GM21360 (cell line): ENCODE measurements at regions not wholly inside any gene's neighbourhood (a gene's known extent, or its start where the extent isn't known, plus 50 kb on each side); places are given as distances from the start of the nearest gene placed in this dataset.
"Not testable (repeated sequence)": the region's sequence is repeated elsewhere in the genome, so short reads cannot be mapped to it uniquely, and the experiment has no call there.

ENCODE experiments used
- ATAC-seq: cut with Tn5 transposase; IDR thresholded peaks from one replicate; pipeline ENCODE4 v1.9.1; 2021; ENCODE audit warnings: mild to moderate bottlenecking, moderate library complexity; ENCODE audit not compliant: unreplicated experiment

- ATAC-seq: no peak
Measured at GRCh38 chr11:91091563-91091962, 868.7 kb upstream of the CHORDC1 start.

DNA sequence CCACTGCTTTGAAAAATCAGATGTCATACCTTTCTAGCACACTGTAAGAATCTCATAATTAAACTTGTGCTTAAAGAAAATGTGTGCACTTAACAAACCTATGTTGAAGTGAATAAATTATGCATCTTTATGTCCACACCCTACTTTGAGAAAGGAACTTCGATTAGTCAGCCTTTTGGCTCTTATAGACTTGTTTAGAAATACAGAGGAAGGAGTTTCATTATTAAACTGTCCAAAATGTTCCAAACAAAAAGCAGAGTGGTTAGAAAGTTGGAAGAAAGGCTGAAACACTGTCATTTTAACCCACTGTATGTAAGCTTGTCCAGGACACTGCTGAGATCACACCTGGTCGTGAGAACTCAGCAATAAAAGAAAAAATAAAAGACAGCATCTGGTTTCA is 863.2 kb upstream of the CHORDC1 start:
- no peak for ATAC-seq

GRCh38 chr11:91082255-91082654 is 859.4 kb upstream of the CHORDC1 start:
- ATAC-seq: no peak

DNA sequence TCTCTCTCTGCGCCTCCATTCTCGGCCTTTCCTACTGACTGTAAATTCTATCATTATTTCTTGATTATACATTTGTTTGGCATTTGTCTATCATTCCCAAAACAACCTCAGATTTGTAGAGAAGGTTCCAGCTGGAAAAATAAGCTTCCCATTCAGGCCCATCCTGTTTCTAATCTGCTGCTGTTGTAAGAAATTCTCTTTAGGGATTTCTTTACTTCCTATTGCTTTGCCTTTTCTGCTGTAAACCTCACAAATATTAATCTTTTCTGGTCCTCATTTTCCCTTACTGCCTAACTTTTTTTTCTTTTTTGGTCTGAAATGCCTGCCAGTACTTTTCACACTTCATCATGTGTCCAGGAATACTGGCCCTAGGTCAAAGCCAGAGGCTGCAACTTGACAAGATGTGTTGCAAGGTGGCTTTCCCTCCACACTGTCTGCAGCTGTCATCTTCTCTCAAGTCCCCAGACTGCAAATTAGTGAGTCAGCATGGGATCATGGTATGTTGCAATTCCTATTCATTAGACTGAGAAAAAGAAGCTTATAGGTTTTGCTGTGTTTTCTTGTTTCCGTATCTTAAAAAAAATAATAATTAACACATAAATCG is 858.7 kb upstream of the CHORDC1 start:
- no peak for ATAC-seq

DNA sequence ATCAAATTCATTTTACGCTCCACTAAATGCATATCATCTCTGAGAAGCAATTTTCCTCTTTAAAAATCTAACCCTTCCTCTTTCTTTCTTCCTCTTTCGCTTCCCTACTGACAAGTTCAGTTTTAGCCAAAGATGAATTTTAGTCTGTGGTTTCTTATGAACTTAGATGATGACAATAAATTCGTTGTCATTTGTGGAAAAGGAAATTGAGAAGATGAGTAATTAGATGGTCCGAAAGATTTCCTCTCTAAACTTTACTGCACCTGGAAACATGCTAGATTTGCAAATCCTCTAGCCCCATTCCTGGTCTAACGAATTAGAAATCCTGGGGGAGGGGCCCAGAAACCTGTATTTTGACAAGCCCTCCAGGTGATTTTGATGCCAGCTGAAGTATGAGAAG is 855.4 kb upstream of the CHORDC1 start:
- no peak for ATAC-seq

- no peak for ATAC-seq
Measured at GRCh38 chr11:91075032-91075695, 852.3 kb upstream of the CHORDC1 start.

DNA sequence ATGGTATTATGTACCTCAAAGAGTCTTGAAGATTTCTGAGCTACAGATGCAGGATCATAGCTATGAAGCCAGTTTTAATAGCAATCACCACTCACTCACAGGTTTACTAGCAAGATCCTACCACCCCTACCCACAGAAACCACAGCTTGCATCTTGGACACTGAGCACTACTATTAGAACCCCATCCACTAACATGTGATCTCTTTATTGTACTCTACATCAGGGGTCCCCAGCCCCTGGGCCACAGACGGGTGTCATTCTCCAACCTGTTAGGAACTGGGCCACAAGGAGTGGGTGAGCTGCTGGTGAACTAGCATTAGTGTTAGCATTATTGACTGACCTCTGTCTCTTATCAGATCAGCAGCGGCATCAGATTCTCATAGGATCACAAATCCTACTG is 844.8 kb upstream of the CHORDC1 start:
- no peak for ATAC-seq

GRCh38 chr11:91066456-91067047 is 843.7 kb upstream of the CHORDC1 start:
- ATAC-seq: no peak

- not testable (repeated sequence) for ATAC-seq
Measured at GRCh38 chr11:91063399-91063798, 840.5 kb upstream of the CHORDC1 start.

- ATAC-seq: no peak
Measured at GRCh38 chr11:91047882-91048281, 825.0 kb upstream of the CHORDC1 start.

GRCh38 chr11:91046261-91046660 is 823.4 kb upstream of the CHORDC1 start:
- ATAC-seq: no peak

- no peak for ATAC-seq
Measured at GRCh38 chr11:91041626-91042025, 818.8 kb upstream of the CHORDC1 start.

GRCh38 chr11:91023731-91024130 is 800.9 kb upstream of the CHORDC1 start:
- no peak for ATAC-seq

DNA sequence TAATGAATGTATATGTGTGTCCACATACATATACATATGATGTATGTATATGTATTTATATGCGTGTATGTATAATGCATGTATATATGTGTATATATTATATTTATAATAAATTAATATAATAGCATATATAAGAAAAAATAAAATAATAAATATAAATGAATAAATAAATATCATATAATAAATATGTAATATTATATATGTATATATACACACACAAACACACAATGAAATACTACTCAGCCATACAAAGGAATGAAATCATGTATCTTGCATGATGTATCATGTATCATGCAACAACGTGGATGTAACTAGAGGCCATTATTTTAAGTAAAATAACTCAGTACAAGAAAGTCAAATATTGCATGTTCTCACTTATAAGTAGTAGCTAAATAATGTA is 788.7 kb upstream of the CHORDC1 start:
- no peak for ATAC-seq

DNA sequence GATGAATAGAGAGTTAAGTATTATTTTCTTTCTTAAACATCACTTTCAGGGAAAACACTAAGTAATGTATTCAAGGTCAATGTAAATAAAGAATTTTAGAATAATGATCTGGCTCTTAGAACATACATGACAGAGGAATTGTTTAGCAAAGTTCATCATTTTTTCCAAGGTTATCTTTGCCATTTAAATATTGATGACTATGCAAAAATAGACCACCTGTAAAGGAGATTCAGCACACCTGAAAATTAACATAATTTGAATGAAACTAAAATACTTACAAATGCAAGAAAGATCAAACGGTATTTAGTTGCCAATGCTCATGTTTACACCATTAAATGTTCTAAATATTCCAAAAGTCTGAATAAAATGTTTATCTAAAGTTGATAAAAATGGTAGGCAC is 782.6 kb upstream of the CHORDC1 start:
- ATAC-seq: no peak

DNA sequence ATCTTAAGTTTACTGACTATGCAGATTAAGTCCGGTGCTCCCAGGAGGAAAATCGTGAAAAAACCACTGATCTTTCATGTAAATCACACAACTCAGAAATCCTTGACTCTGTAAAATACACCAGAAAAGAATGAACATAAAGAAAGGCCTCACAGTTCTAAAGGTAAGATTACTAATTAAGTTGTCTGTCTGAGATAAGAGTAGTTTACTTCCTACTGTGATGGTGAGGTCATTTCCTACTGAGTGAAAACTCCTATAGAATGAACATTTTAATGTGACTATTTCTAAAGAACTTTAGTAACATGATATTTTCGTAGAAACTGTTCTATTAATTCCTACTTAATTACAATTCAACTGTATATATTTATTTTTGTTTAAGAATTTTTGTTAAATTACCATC is 774.4 kb upstream of the CHORDC1 start:
- no peak for ATAC-seq

DNA sequence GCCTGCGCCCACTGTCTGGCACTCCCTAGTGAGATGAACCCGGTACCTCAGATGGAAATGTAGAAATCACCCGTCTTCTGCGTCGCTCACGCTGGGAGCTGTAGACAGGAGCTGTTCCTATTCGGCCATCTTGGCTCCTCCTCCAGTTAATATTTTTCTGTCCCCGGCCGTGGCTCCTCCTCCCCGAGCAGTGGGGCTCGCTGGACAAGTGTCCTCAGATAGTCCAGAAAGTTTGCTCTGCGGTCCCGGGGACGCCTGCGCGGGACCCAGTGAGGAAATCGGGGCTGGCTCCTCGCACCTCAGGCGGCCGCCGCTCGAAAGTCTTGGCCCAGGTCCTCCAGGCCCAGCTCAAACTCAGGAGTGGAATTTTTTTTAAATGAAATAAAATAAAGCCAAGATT is 749.3 kb upstream of the CHORDC1 start:
- not testable (repeated sequence) for ATAC-seq

DNA sequence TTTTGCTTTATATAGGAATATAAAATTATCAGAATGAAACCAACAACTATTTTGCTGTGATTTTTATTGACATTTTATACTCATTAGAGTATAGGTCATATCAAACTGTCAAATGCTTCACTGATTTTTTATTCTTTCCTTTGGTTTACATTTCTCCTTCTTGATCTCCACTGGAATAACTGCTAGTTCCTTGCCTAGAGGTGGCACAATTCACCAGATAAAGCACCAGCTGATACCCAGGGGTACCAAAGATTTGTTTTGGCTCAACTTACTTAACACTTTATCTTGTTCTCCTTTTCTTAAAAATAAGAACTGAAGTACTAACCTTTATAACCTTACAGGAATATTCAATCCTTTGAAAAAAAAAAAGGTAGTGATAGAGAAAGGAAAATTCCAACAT is 725.1 kb upstream of the CHORDC1 start:
- ATAC-seq: no peak

GRCh38 chr11:90930252-90930651 is 707.4 kb upstream of the CHORDC1 start:
- ATAC-seq: no peak

- no peak for ATAC-seq
Measured at GRCh38 chr11:90919332-90919731, 696.5 kb upstream of the CHORDC1 start.

DNA sequence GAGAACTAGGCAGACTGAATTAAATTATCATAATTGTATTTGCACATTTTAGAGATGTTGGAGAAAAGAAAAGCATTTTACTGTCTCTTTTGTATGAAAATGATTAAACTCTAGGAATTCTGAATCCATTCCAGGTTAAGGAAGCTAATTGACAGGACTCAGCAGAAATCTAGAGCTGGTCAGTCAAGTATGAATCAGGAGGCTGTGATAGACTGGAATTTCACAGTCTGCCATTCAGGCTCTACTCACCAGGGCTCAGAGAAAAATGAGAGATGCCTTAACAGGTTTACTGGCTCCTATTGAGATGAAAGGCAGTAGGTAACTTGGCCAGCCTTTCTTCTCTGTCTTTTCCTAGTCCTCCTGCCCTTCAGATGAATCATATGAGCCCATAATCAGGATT is 693.9 kb upstream of the CHORDC1 start:
- no peak for ATAC-seq

GRCh38 chr11:90913131-90913668 is 690.4 kb upstream of the CHORDC1 start:
- no peak for ATAC-seq
